Activated naive CD4-positive, alpha-beta T cell treated with anti-CD3 and anti-CD28 coated beads, Interleukin-2, amount 10 ng/mL, durations not matched to agents 7 days and 5 days (primary cell): ENCODE measurements at regions not wholly inside any gene's neighbourhood (a gene's known extent, or its start where the extent isn't known, plus 50 kb on each side); places are given as distances from the start of the nearest gene placed in this dataset.
"Not testable (repeated sequence)": the region's sequence is repeated elsewhere in the genome, so short reads cannot be mapped to it uniquely, and the experiment has no call there.

ENCODE experiments used
- CTCF ChIA-PET: fragments of 350-600 bp; sonication (Branson Sonifier 250); formaldehyde crosslinking; loops from one replicate; lab custom pipeline; 2021; ENCODE audit warnings: antibody characterized with exemption; lab: Charles Lee
- DNase-seq: peaks from one replicate; pipeline ENCODE4 v3.0.0-alpha.2; 2020
- H3K27ac Mint-ChIP-seq: one replicate; pipeline ENCODE4 v1.8.0; 2021; ENCODE audit warnings: mild to moderate bottlenecking, moderate library complexity, mixed read lengths
- H3K27me3 Mint-ChIP-seq: one replicate; pipeline ENCODE4 v1.8.0; 2021; ENCODE audit warnings: mild to moderate bottlenecking, mixed read lengths
- H3K36me3 Mint-ChIP-seq: one replicate; pipeline ENCODE4 v1.8.0; 2021; ENCODE audit warnings: mixed read lengths
- H3K4me1 Mint-ChIP-seq: one replicate; pipeline ENCODE4 v1.8.0; 2021; ENCODE audit warnings: mixed read lengths
- H3K4me3 Mint-ChIP-seq: one replicate; pipeline ENCODE4 v1.8.0; 2021; ENCODE audit warnings: mild to moderate bottlenecking, moderate library complexity, mixed read lengths
- H3K9me3 Mint-ChIP-seq: one replicate; pipeline ENCODE4 v1.8.0; 2021; ENCODE audit warnings: mixed read lengths

DNA sequence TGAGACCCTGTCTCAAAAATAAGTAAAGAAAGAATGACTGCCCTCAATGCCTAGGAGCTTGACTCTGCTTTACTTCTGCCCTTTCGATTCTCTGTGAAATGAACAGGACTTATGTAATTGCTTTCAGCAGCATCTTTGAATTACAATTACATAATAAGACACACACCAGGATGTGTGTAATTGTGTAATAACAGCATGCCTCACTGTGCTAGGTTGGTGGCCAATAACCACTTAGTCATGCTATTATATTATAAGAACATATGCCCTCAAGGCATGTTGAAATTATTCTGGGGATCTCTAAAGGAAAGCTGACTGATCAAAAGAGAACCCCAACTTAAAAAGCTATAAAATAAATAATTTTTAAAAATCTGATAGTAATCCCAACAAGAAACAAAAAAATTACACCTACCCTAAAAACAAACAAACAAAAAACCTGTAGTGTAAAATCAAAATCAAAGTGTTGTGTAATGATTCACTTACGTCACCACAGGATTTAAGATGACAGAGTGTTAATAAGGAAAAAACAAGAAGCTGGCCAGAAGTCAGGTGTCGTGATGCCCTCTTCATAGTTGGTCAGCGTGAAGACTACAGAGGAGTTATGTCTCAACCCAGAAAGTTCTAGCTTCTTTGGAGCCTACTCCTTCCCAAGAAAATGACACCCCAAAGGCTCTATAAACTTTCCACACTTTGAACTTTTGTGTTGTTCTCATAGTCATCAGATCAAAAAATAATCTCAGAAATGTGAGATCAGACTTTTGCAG, 70.5 kb upstream of the NBPF11 start:
- H3K36me3 Mint-ChIP-seq, DNase-seq, H3K27ac Mint-ChIP-seq, H3K4me3 Mint-ChIP-seq, CTCF ChIA-PET, H3K4me1 Mint-ChIP-seq, H3K9me3 Mint-ChIP-seq, H3K27me3 Mint-ChIP-seq: not testable (repeated sequence)

- H3K36me3 Mint-ChIP-seq, H3K4me3 Mint-ChIP-seq, H3K27me3 Mint-ChIP-seq, DNase-seq, H3K9me3 Mint-ChIP-seq, H3K27ac Mint-ChIP-seq, H3K4me1 Mint-ChIP-seq, CTCF ChIA-PET: not testable (repeated sequence)
These were observed 69.5 kb upstream of the NBPF11 start for GRCh38 chr1:148221593-148221992.

DNA sequence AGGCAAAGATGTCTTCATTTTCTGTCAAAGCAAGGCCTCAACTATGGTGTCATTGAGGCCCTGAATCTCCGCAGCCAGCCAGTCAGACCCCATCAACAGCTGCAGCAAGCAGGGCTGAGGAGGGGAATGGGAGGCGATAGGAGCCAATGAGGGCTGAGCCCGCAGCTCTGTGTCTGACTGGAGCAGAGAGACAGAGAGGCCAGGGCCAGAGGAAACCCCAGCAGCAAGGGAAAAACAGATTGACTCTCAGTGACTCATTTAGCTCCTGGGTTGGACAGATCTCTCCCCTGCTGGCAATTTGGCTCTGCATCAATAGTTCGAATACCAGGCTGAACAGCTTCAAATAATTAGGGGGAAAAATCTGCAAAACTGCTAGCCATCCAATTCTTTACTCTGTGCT, 67.1 kb upstream of the NBPF11 start:
- CTCF ChIA-PET, H3K4me3 Mint-ChIP-seq, H3K9me3 Mint-ChIP-seq, DNase-seq, H3K27me3 Mint-ChIP-seq, H3K27ac Mint-ChIP-seq, H3K4me1 Mint-ChIP-seq, H3K36me3 Mint-ChIP-seq: not testable (repeated sequence)

DNA sequence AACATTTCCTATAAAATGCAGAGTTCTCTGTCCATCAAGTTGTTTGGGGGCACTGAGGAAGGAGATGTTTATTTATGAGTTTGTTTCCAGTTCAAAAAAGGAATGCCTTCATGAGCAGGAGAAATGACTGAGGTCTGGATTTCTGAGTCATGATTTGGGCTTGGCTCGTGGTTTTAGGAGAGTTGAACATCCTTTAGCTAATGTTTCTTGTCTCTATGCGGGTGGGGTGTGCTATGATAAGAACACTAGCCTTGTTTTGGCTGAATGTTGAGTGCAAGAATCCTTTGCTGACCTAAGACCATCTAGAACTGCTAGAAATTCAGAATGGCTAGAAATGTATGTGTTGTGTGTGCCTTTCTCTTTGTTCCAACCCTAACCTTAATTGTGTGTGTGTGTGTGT, 59.1 kb upstream of the NBPF11 start:
- H3K4me3 Mint-ChIP-seq, CTCF ChIA-PET, H3K36me3 Mint-ChIP-seq, H3K9me3 Mint-ChIP-seq, H3K4me1 Mint-ChIP-seq, DNase-seq, H3K27ac Mint-ChIP-seq, H3K27me3 Mint-ChIP-seq: not testable (repeated sequence)

DNA sequence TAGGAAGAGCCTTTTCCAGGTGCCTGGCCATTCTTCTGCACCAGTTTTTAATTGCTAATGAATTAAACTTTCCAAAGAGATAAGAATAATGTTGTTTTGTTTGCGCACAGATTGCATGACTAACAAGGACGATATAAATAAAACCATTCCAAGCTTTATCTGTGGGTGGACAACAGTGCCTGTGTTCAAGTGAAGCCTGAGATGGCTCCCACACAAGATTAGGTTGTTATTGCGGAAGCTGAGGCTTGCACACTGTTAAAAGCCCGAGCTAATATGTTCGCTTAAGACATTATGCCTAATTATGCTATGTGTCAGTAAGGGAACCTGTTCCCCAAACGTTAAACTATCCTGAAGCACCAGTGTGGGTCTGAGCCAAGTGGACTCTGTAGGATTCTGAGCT, 58.5 kb upstream of the NBPF11 start:
- CTCF ChIA-PET, H3K27ac Mint-ChIP-seq, DNase-seq, H3K36me3 Mint-ChIP-seq, H3K27me3 Mint-ChIP-seq, H3K9me3 Mint-ChIP-seq, H3K4me3 Mint-ChIP-seq, H3K4me1 Mint-ChIP-seq: not testable (repeated sequence)

DNA sequence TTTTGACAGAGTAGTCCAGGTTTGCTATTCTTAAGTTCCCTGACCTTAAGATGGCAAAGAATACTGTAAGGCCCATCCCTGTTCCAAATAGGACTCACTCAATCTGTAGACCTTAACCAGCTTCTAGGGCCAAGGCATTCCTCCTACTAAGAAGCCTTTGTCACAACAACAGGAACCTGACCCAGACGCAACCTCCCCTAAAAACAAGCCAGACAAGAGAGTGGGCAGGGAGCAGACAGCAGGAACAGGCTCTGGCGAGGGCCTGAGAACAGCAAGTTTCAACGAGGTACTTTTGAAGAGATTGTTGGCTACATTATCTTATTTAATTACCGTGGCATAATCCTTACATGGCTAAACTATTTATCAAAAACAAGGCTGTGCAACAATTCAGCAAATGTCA, 58.1 kb upstream of the NBPF11 start:
- H3K4me1 Mint-ChIP-seq, H3K9me3 Mint-ChIP-seq, H3K27ac Mint-ChIP-seq, H3K36me3 Mint-ChIP-seq, CTCF ChIA-PET, DNase-seq, H3K4me3 Mint-ChIP-seq, H3K27me3 Mint-ChIP-seq: not testable (repeated sequence)

DNA sequence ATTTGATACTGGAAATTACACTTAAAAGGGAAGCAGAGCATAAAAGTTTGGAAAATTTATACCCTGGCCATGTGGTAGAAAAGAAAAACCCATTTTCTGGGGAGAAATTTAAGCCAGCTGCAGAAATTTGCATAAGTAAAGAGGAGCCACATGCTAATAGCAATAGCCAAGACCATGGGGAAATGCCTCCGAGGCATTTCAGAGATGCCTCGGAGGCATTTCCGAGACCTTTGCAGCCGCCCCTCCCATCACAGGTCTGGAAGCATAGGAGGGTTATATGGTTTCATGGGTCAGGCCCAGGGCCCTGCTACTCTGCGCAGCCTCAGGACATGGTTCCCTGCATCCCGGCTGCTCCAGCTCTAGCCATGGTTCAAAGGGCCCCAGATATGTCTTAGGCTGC, 49.9 kb upstream of the NBPF11 start:
- H3K4me1 Mint-ChIP-seq, CTCF ChIA-PET, H3K4me3 Mint-ChIP-seq, H3K36me3 Mint-ChIP-seq, H3K9me3 Mint-ChIP-seq, H3K27ac Mint-ChIP-seq, H3K27me3 Mint-ChIP-seq, DNase-seq: not testable (repeated sequence)
